NCI-H1694 (cell line): ENCODE measurements at regions not wholly inside any gene's neighbourhood (a gene's known extent, or its start where the extent isn't known, plus 50 kb on each side); places are given as distances from the start of the nearest gene placed in this dataset.
A peak's percentile ranks its signal among the peaks of the same experiment; 100 is the strongest.
"Not testable (repeated sequence)": the region's sequence is repeated elsewhere in the genome, so short reads cannot be mapped to it uniquely, and the experiment has no call there.

Experiments used
- DNase-seq: peaks from one replicate; lab custom pipeline; 2025; lab: John Stamatoyannopoulos, UW

- DNase-seq = no peak
These were observed 177.6 kb downstream of the STK31 start for GRCh38 chr7:23887660-23888059.

GRCh38 chr7:23888958-23889357 is 178.9 kb downstream of the STK31 start:
- DNase-seq = no peak

- no peak for DNase-seq
These were observed 179.5 kb downstream of the STK31 start for GRCh38 chr7:23889566-23889965.

GRCh38 chr7:23892019-23892418 is 182.0 kb downstream of the STK31 start:
- no peak for DNase-seq

- DNase-seq = no peak
These were observed 183.3 kb downstream of the STK31 start for GRCh38 chr7:23893176-23893941.

- DNase-seq = no peak
These were observed 184.2 kb downstream of the STK31 start for GRCh38 chr7:23893942-23894891.

GRCh38 chr7:23894892-23895569 is 185.0 kb downstream of the STK31 start:
- DNase-seq = no peak

- no peak for DNase-seq
These were observed 185.7 kb downstream of the STK31 start for GRCh38 chr7:23895666-23896096.

GRCh38 chr7:23898619-23899018 is 188.6 kb downstream of the STK31 start:
- DNase-seq = no peak

- DNase-seq = not testable (repeated sequence)
These were observed 194.9 kb downstream of the STK31 start for GRCh38 chr7:23904901-23905300.

- no peak for DNase-seq
These were observed 197.0 kb downstream of the STK31 start for GRCh38 chr7:23907012-23907411.

- no peak for DNase-seq
These were observed 199.4 kb downstream of the STK31 start for GRCh38 chr7:23909426-23909825.

- DNase-seq = no peak
These were observed 202.0 kb downstream of the STK31 start for GRCh38 chr7:23912065-23912464.

GRCh38 chr7:23913016-23913415 is 203.0 kb downstream of the STK31 start:
- no peak for DNase-seq

GRCh38 chr7:23915236-23915635 is 205.2 kb downstream of the STK31 start:
- DNase-seq = peak; percentile 74

GRCh38 chr7:23918286-23918685 is 208.3 kb downstream of the STK31 start:
- DNase-seq = no peak

GRCh38 chr7:23918856-23919255 is 208.8 kb downstream of the STK31 start:
- no peak for DNase-seq

- DNase-seq = no peak
These were observed 215.1 kb downstream of the STK31 start for GRCh38 chr7:23925088-23925487.

- DNase-seq = no peak
These were observed 217.8 kb downstream of the STK31 start for GRCh38 chr7:23927709-23928417.

GRCh38 chr7:23928418-23928775 is 218.4 kb downstream of the STK31 start:
- DNase-seq = no peak

- DNase-seq = no peak
These were observed 220.3 kb downstream of the STK31 start for GRCh38 chr7:23930312-23930711.

GRCh38 chr7:23931633-23932032 is 221.6 kb downstream of the STK31 start:
- no peak for DNase-seq
